Endothelial cell of umbilical vein (primary cell): ENCODE measurements at regions not wholly inside any gene's neighbourhood (a gene's known extent, or its start where the extent isn't known, plus 50 kb on each side); places are given as distances from the start of the nearest gene placed in this dataset.

Experiments
- EZH2 ChIP-seq: IDR thresholded peaks from 2 replicates; pipeline ENCODE4 v1.6.1; 2012; ENCODE audit warnings: borderline replicate concordance, low read depth, mild to moderate bottlenecking, moderate library complexity, low read length, inconsistent platforms; ENCODE audit not compliant: severe bottlenecking
- POLR2A ChIP-seq: IDR thresholded peaks from 2 replicates; pipeline ENCODE4 v1.6.1; 2012; ENCODE audit warnings: low read depth, mild to moderate bottlenecking, control low read depth, low read length
- POLR2AphosphoS5 ChIP-seq: IDR thresholded peaks from 2 replicates; pipeline ENCODE4 v1.6.1; 2012; ENCODE audit warnings: low read depth, mild to moderate bottlenecking, control low read depth, low read length, moderate library complexity; ENCODE audit not compliant: insufficient read depth
- TF ChIP-seq, protein P1 (sequence below), 2 donors: IDR thresholded peaks; 1 replicate in 1 of 2; 2 replicates in 1 of 2; pipeline ENCODE4 v1.5.1; 2011; ENCODE audit warnings: low read length in 2 of 2, mild to moderate bottlenecking in 2 of 2, moderate library complexity in 2 of 2, control low read depth in 1 of 2, inconsistent platforms in 1 of 2, low read depth in 1 of 2; ENCODE audit not compliant: insufficient read depth in 1 of 2; ENCODE audit errors: extremely low read depth in 1 of 2
- TF ChIP-seq, protein P2 (sequence below): IDR thresholded peaks from 2 replicates; pipeline ENCODE4 v1.6.1; 2011; ENCODE audit not compliant: insufficient read depth, insufficient read length

DNA sequence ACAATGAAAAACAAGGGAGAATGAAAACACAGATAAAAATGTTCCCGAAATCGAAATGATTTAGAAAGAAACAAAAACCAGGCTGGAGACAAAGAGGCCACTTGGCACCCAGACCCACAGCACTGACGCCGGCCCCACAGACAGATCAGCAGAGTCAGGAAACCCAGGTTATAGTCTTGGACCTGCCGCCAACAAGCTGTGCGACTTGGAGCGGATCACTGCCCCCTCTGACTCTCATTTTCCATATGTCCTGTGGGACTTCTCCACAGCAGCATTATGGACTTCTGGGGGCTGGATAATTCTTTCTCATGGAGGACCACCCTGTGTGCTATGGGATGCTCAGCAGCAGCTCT, 72.4 kb downstream of the MATN1 start:
- TF ChIP-seq, protein P1, sequence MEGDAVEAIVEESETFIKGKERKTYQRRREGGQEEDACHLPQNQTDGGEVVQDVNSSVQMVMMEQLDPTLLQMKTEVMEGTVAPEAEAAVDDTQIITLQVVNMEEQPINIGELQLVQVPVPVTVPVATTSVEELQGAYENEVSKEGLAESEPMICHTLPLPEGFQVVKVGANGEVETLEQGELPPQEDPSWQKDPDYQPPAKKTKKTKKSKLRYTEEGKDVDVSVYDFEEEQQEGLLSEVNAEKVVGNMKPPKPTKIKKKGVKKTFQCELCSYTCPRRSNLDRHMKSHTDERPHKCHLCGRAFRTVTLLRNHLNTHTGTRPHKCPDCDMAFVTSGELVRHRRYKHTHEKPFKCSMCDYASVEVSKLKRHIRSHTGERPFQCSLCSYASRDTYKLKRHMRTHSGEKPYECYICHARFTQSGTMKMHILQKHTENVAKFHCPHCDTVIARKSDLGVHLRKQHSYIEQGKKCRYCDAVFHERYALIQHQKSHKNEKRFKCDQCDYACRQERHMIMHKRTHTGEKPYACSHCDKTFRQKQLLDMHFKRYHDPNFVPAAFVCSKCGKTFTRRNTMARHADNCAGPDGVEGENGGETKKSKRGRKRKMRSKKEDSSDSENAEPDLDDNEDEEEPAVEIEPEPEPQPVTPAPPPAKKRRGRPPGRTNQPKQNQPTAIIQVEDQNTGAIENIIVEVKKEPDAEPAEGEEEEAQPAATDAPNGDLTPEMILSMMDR (IDR thresholded peaks at IDR 0.05; ENCODE audit: extremely low read depth in 1 of 2, insufficient read depth in 1 of 2, low read depth in 1 of 2, low read length in 2 of 2), result no peak
- no peak for TF ChIP-seq POLR2AphosphoS5
- TF ChIP-seq POLR2A, result no peak
- TF ChIP-seq, protein P2, sequence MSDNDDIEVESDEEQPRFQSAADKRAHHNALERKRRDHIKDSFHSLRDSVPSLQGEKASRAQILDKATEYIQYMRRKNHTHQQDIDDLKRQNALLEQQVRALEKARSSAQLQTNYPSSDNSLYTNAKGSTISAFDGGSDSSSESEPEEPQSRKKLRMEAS, result no peak
- TF ChIP-seq EZH2, result no peak
